ENCODE measurements at regions not wholly inside any gene's neighbourhood (a gene's known extent, or its start where the extent isn't known, plus 50 kb on each side); places are given as distances from the start of the nearest gene placed in this dataset.
"Not testable (repeated sequence)": the region's sequence is repeated elsewhere in the genome, so short reads cannot be mapped to it uniquely, and the experiment has no call there.

GRCh38 chr6:6924708-6925107, 183.1 kb upstream of the RREB1 start:
- no peak for DNase-seq

GRCh38 chr6:6925391-6926164, 182.2 kb upstream of the RREB1 start:
- DNase-seq = no peak

DNA sequence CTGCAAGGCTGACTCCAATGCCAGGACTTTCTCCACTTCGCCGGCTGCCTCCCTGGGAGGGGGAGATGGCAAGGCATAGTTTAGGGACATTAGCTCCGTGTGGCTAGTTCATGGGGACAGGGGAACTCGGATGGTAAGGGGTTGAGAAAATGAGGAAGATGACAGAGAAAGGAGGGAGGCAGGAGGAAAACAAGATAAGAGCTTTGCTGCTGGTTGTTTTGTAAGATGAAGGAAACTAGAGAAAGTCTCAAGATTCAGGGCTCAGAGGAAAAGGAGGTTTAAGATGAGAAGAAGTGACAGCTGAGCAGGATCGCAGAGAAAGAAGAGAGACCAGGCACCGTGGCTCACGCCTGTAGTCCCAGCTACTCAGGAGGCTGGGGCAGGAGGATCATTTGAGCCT, 180.9 kb upstream of the RREB1 start:
- no peak for DNase-seq

DNA sequence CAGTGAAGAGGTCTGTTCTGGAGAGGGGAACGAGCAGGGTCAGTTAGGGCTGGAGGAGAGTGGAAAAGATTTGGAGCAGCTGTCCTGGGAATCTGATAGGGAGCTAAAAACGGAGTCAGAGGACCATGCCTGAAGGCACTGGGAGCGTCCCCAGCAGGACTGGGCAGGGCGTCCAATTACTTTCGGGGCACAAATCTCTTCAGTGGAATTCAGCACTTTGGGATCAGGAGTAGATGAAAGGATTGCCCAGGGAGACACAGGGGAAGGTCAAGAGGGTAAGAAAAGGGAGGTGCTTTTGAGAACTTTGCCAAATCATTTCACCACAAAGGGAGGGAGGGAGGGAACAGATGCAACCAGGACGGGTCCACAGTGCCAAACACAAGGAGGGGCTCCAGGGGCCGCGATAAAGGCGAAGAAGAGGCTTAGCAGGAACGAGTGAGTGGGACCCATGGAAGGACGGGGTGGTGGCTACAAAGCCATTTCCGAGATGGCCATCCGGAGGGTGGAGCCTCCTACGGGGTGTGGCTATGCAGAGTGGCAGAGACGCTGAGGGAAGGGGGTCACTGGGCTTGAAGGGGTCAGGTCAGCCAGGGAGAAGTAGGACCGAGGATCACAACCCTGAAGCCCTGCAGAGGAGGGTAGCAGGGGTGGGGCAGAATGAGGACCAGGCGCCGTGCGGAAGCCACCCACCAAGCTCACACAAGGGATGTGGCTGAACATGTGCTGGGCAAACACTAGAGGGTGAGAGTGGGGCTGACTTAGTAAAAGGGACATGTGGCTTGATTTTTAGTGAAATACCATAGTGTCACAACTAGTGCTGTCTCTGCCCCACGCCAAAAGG, 180.0 kb upstream of the RREB1 start:
- no peak for DNase-seq

DNA sequence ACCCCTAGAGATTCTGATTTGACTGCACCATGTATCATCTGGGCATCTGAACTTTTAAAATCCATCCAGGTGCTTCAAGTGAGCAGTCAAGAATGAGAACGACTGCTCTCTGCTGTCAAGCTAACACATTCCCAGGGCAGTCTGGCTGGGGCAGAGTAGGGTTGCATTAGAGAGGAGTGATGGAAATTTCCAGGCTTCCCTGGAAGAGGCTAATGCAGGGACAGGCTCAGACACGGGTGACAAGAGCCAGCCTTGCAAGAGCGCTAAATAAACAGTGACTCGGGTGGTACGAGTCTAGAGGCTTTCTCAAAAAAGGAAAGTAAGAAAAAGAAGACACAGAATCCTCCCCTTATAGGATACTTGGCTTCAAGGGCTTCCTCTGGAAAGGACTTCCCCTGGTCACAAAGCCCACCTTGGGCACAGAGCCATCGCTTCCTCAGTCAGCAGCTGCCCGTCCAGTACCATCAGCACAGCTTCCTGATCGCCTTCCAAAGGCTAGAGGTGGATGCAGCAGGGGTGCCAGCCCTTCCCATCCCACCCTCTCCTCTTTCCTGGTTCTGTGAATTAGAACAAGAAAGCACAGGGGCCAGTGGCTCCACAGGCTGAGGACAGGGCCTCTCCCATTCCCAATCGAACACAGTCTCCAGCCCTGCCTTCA, 177.4 kb upstream of the RREB1 start:
- no peak for DNase-seq

GRCh38 chr6:6931071-6932025, 176.4 kb upstream of the RREB1 start:
- no peak for DNase-seq

DNA sequence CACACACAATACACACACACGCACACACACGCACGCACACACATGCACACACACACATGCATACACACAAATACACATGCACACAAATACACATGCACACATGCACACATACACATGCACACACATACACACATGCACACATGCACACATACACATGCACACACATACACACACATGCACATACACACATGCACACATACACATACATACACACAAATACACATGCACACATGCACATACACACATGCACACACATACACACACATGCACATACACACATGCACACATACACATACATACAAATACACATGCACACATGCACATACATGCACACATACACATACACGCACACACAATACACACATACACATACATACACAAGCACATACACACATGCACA, 175.4 kb upstream of the RREB1 start:
- no peak for DNase-seq

- no peak for DNase-seq
Measured at GRCh38 chr6:6932968-6933367, 174.8 kb upstream of the RREB1 start.

GRCh38 chr6:6940031-6941025, 167.4 kb upstream of the RREB1 start:
- no peak for DNase-seq

- DNase-seq = no peak
Measured at GRCh38 chr6:6941201-6941600, 166.6 kb upstream of the RREB1 start.

GRCh38 chr6:6942091-6942490, 165.7 kb upstream of the RREB1 start:
- DNase-seq = no peak

DNA sequence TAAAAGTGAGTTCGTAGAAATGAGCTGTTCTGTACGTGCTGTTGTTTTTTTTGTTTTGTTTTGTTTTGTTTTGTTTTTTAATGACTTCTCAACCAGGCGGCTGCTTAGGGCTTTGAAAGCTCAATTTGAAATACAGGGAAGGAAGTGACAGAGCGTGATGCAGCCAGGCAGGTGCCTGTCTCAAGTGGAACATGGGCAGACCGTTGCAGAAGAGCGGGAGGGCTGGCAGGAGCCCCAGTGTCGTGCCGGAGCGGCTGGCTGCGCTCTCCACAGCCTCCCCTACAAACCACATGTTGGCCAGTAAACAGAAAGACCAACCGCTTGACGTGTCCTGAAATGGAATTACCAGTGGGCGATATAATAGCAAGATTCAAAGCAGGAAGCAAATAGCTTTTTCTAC, 164.9 kb upstream of the RREB1 start:
- peak; percentile 8 for DNase-seq

GRCh38 chr6:6943421-6943820, 164.3 kb upstream of the RREB1 start:
- no peak for DNase-seq

- DNase-seq = no peak
Measured at GRCh38 chr6:6946206-6947155, 161.3 kb upstream of the RREB1 start.

- no peak for DNase-seq
Measured at GRCh38 chr6:6950373-6951145, 157.2 kb upstream of the RREB1 start.

- no peak for DNase-seq
Measured at GRCh38 chr6:6951355-6951754, 156.4 kb upstream of the RREB1 start.

- no peak for DNase-seq
Measured at GRCh38 chr6:6952484-6952883, 155.3 kb upstream of the RREB1 start.

DNA sequence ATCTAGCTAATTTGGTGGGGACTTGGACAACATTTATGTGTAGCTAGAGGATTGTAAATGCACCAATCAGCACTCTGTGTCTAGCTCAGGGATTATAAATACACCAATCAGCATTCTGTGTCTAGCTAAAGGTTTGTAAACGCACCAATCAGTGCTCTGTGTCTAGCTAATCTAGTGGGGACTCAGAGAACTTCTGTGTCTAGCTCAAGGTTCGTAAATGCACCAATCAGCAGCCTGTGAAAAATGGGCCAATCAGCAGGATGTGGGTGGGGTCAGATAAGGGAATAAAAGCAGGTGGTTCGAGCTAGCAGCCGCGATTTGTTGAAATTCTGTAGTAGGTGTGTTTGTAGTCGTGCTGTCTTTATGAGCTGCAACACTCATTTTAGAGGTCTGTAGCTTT, 154.8 kb upstream of the RREB1 start:
- DNase-seq = not testable (repeated sequence)

- no peak for DNase-seq
Measured at GRCh38 chr6:6960571-6961251, 147.1 kb upstream of the RREB1 start.

Measured in activated CD4-positive, alpha-beta T cell treated with anti-CD3 and anti-CD28 coated beads, Interleukin-10, Interleukin-2, amounts not matched to agents 100 ng/mL and 50 ng/mL, durations not matched to agents 16 hours and 8 hours (primary cell).